GM04503 (cell line): ENCODE measurements at regions not wholly inside any gene's neighbourhood (a gene's known extent, or its start where the extent isn't known, plus 50 kb on each side); places are given as distances from the start of the nearest gene placed in this dataset.

Experiments
- DNase-seq: peaks from one replicate; pipeline ENCODE4 v3.0.0-alpha.2; 2012; ENCODE audit warnings: low read depth

GRCh38 chr15:100783760-100784492 lies 95.7 kb upstream of the ALDH1A3 start:
- no peak for DNase-seq

GRCh38 chr15:100784493-100785180 lies 95.0 kb upstream of the ALDH1A3 start:
- no peak for DNase-seq

GRCh38 chr15:100785181-100786138 lies 94.2 kb upstream of the ALDH1A3 start:
- no peak for DNase-seq

- no peak for DNase-seq
Observed at GRCh38 chr15:100786139-100786531, 93.5 kb upstream of the ALDH1A3 start.

GRCh38 chr15:100786901-100787566 lies 92.6 kb upstream of the ALDH1A3 start:
- no peak for DNase-seq

GRCh38 chr15:100787567-100788417 lies 91.8 kb upstream of the ALDH1A3 start:
- DNase-seq, result no peak

GRCh38 chr15:100788418-100789105 lies 91.1 kb upstream of the ALDH1A3 start:
- DNase-seq, result no peak

GRCh38 chr15:100790786-100791265 lies 88.8 kb upstream of the ALDH1A3 start:
- DNase-seq, result no peak

GRCh38 chr15:100794008-100794407 lies 85.6 kb upstream of the ALDH1A3 start:
- no peak for DNase-seq

- DNase-seq, result no peak
Observed at GRCh38 chr15:100801256-100801900, 78.3 kb upstream of the ALDH1A3 start.

- no peak for DNase-seq
Observed at GRCh38 chr15:100802421-100803170, 77.0 kb upstream of the ALDH1A3 start.

GRCh38 chr15:100803171-100803440 lies 76.5 kb upstream of the ALDH1A3 start:
- DNase-seq, result no peak

- no peak for DNase-seq
Observed at GRCh38 chr15:100806157-100806556, 73.5 kb upstream of the ALDH1A3 start.

GRCh38 chr15:100807028-100807427 lies 72.6 kb upstream of the ALDH1A3 start:
- no peak for DNase-seq

GRCh38 chr15:100808691-100809090 lies 70.9 kb upstream of the ALDH1A3 start:
- no peak for DNase-seq

GRCh38 chr15:100809151-100809550 lies 70.5 kb upstream of the ALDH1A3 start:
- DNase-seq, result no peak

GRCh38 chr15:100809587-100809986 lies 70.0 kb upstream of the ALDH1A3 start:
- no peak for DNase-seq

GRCh38 chr15:100810229-100810628 lies 69.4 kb upstream of the ALDH1A3 start:
- no peak for DNase-seq

GRCh38 chr15:100810831-100811230 lies 68.8 kb upstream of the ALDH1A3 start:
- DNase-seq, result peak; percentile 7
